B cell (primary cell): ENCODE measurements at regions not wholly inside any gene's neighbourhood (a gene's known extent, or its start where the extent isn't known, plus 50 kb on each side); places are given as distances from the start of the nearest gene placed in this dataset.

Experiments used
- CTCF ChIP-seq: fragments of 200-600 bp; IDR thresholded peaks from one replicate; pipeline ENCODE4 v1.8.0; 2022; ENCODE audit warnings: antibody characterized with exemption, mild to moderate bottlenecking
- EZH2 ChIP-seq: IDR thresholded peaks from 2 replicates; pipeline ENCODE4 v1.6.1; 2012; ENCODE audit warnings: borderline replicate concordance, low read depth, mild to moderate bottlenecking, moderate library complexity, low read length; ENCODE audit not compliant: insufficient read depth, poor library complexity, severe bottlenecking

- TF ChIP-seq CTCF (no peak), EZH2 (no peak)
These were observed 73.3 kb downstream of the PRSS23 start for GRCh38 chr11:86873573-86874083.
